ENCODE measurements at regions not wholly inside any gene's neighbourhood (a gene's known extent, or its start where the extent isn't known, plus 50 kb on each side); places are given as distances from the start of the nearest gene placed in this dataset.
"Not testable (repeated sequence)": the region's sequence is repeated elsewhere in the genome, so short reads cannot be mapped to it uniquely, and the experiment has no call there.

- no peaks in the 10 kb centered on the region for H3K27me3 ChIP-seq
- H3K27ac ChIP-seq: no peak overlapping the region
- TF ChIP-seq POLR2A (IDR thresholded peaks at IDR 0.05): no peak
- no peak for TF ChIP-seq CTCF (IDR thresholded peaks at IDR 0.05)
- 51 to 55% methylated on average over 3 of the region's 3 CpGs for WGBS, 2 donors
- H3K4me3 ChIP-seq: no peak overlapping the region
- no peak for DNase-seq
- H3K36me3 ChIP-seq: no peaks in the 10 kb centered on the region
- no peaks in the 10 kb centered on the region for H3K4me1 ChIP-seq
- intact Hi-C loops (cut with DNase I): no loop called here
- H3K9me3 ChIP-seq: no peaks in the 10 kb centered on the region
Observed at GRCh38 chr4:20017777-20018115, 234.0 kb upstream of the SLIT2 start.

- TF ChIP-seq CTCF (IDR thresholded peaks at IDR 0.05) (no peak), POLR2A (IDR thresholded peaks at IDR 0.05) (no peak)
- Histone ChIP-seq H3K27me3 (no peaks in the 10 kb centered on the region), H3K4me3 (no peak overlapping the region), H3K4me1 (no peaks in the 10 kb centered on the region), H3K36me3 (no peaks in the 10 kb centered on the region), H3K9me3 (no peaks in the 10 kb centered on the region), H3K27ac (no peak overlapping the region)
- no peak for DNase-seq
- 7 to 9% methylated on average over 1 of the region's 1 CpG for WGBS, 2 donors
- intact Hi-C loops (cut with DNase I): no loop called here
Observed at GRCh38 chr4:20017070-20017776, 234.5 kb upstream of the SLIT2 start.

- 39 to 42% methylated on average over 4 of the region's 4 CpGs for WGBS, 2 donors
- intact Hi-C loops (cut with DNase I): no loop called here
- no peaks in the 10 kb centered on the region for H3K9me3 ChIP-seq
- no peaks in the 10 kb centered on the region for H3K4me1 ChIP-seq
- H3K27ac ChIP-seq: no peak overlapping the region
- no peaks in the 10 kb centered on the region for H3K27me3 ChIP-seq
- H3K36me3 ChIP-seq: no peaks in the 10 kb centered on the region
- TF ChIP-seq POLR2A (IDR thresholded peaks at IDR 0.05) (no peak), CTCF (IDR thresholded peaks at IDR 0.05) (no peak)
- no peak overlapping the region for H3K4me3 ChIP-seq
- DNase-seq: no peak
Observed at GRCh38 chr4:20015636-20016224, 236.0 kb upstream of the SLIT2 start.

GRCh38 chr4:20003836-20004558 is 247.7 kb upstream of the SLIT2 start:
- 78 to 83% methylated on average over 3 to 4 of the region's 52 CpGs for WGBS, 2 donors

GRCh38 chr4:19999775-20000414 is 251.8 kb upstream of the SLIT2 start:
- intact Hi-C loops (cut with DNase I): no loop called here
- 61 to 84% methylated on average over 4 of the region's 4 CpGs for WGBS, 2 donors
- Histone ChIP-seq H3K27ac (no peak overlapping the region), H3K27me3 (no peaks in the 10 kb centered on the region), H3K9me3 (no peaks in the 10 kb centered on the region), H3K36me3 (no peaks in the 10 kb centered on the region), H3K4me3 (no peak overlapping the region), H3K4me1 (no peaks in the 10 kb centered on the region)
- no peak for DNase-seq
- TF ChIP-seq CTCF (IDR thresholded peaks at IDR 0.05): no peak
- TF ChIP-seq POLR2A (IDR thresholded peaks at IDR 0.05): no peak

More at GRCh38 chr4:20003836-20004558, 247.7 kb upstream of the SLIT2 start:
- H3K4me1 ChIP-seq; H3K27me3 ChIP-seq; DNase-seq; H3K36me3 ChIP-seq; intact Hi-C loops (cut with DNase I); H3K27ac ChIP-seq; H3K9me3 ChIP-seq; H3K4me3 ChIP-seq: not testable (repeated sequence)

Data from esophagus squamous epithelium (tissue), 5 donors.